ENCODE measurements at regions not wholly inside any gene's neighbourhood (a gene's known extent, or its start where the extent isn't known, plus 50 kb on each side); places are given as distances from the start of the nearest gene placed in this dataset.

DNA sequence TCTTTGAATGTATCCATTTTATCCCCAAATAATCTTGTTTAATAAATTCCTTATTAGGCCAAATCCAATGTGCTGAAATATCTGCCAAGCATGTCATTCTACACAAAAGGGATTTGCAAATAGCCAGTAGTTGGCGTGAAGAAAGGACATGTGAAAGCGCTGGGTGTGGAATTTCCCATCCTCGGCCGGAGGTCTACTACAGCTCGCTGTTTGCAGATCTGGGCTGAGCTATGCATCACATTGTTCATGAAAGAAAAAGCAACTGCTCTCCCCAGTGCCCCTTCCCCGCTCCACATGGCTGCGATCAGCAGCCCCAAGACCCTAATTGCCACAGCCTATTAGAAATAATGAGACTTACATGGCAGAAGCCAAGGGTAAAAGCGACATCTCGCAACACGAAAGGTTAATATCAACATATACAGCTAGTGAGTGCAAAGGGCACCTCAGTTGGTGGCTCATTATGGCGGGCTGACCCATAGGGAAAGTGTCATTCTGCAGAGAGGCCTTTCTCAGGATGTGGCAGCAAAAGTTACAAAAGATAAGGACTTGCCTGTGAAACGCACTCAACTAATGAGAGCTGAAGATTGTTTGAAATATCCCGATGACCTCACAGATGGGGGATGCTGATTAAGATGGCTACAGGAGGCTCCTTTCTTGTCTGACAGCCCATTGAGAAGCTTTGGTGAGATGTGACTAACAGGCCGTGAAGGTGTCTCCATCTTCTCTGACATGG is 126.9 kb upstream of the CYP1B1 start:
- Histone ChIP-seq H3K36me3 (ENCODE audit: control insufficient read depth, insufficient read depth, low read length) (no peaks in the 10 kb centered on the region), H3K4me3 (ENCODE audit: low read depth, low read length) (no peak overlapping the region), H3K27me3 (ENCODE audit: control insufficient read depth, insufficient read depth, low read length) (no peaks in the 10 kb centered on the region)
- FAIRE-seq (no peak), DNase-seq (ENCODE audit: low read depth) (no peak)
- TF ChIP-seq, protein P1, sequence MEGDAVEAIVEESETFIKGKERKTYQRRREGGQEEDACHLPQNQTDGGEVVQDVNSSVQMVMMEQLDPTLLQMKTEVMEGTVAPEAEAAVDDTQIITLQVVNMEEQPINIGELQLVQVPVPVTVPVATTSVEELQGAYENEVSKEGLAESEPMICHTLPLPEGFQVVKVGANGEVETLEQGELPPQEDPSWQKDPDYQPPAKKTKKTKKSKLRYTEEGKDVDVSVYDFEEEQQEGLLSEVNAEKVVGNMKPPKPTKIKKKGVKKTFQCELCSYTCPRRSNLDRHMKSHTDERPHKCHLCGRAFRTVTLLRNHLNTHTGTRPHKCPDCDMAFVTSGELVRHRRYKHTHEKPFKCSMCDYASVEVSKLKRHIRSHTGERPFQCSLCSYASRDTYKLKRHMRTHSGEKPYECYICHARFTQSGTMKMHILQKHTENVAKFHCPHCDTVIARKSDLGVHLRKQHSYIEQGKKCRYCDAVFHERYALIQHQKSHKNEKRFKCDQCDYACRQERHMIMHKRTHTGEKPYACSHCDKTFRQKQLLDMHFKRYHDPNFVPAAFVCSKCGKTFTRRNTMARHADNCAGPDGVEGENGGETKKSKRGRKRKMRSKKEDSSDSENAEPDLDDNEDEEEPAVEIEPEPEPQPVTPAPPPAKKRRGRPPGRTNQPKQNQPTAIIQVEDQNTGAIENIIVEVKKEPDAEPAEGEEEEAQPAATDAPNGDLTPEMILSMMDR (IDR thresholded peaks at IDR 0.05; ENCODE audit: insufficient read depth, low read length, severe bottlenecking): no peak

DNA sequence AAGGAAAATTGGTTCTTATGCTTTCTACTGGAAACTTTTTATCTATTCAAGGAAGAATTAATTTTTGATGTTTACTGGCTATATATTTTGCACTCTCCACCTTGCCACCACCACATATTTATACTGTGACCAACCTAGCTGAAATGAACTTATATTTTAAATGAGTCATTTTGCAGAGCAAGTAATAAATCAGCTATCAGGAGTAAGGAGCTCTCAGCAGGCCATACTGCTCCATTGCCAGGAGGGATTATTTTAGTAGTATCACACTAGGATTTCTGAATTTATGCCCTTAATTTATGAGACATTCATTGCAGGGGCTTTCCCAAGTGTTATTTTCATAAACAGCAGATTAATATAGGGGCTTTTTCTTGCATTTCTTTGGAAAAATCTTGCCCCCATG is 125.8 kb upstream of the CYP1B1 start:
- TF ChIP-seq, protein P1 (IDR thresholded peaks at IDR 0.05; ENCODE audit: insufficient read depth, low read length, severe bottlenecking): no peak
- DNase-seq (ENCODE audit: low read depth): peak; percentile 23
- Histone ChIP-seq H3K4me3 (ENCODE audit: low read depth, low read length) (no peak overlapping the region), H3K27me3 (ENCODE audit: control insufficient read depth, insufficient read depth, low read length) (no peaks in the 10 kb centered on the region), H3K36me3 (ENCODE audit: control insufficient read depth, insufficient read depth, low read length) (no peaks in the 10 kb centered on the region)
- FAIRE-seq: no peak

DNA sequence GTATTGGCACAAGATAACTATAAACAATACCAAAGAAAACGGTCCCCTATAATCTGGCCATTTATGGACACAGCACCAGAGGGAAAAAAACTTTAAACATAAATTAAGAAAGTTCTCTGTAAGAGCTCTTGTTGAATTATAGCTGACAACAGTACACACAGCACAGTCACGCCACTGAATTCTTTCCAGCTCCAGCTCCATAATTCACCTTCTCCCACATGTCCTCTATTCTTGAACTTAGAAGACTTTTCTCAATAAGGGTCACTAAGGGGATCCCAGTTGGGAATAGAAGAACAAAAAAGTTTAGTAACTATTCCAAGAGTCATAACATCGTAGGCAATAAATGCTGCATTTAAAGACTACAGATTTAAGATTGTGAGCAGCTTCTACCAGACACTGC is 124.6 kb upstream of the CYP1B1 start:
- FAIRE-seq: no peak
- no peak overlapping the region for H3K4me3 ChIP-seq (ENCODE audit: low read depth, low read length)
- TF ChIP-seq, protein P1 (IDR thresholded peaks at IDR 0.05; ENCODE audit: insufficient read depth, low read length, severe bottlenecking): no peak
- no peak for DNase-seq (ENCODE audit: low read depth)
- H3K36me3 ChIP-seq (ENCODE audit: control insufficient read depth, insufficient read depth, low read length): no peaks in the 10 kb centered on the region
- H3K27me3 ChIP-seq (ENCODE audit: control insufficient read depth, insufficient read depth, low read length): no peaks in the 10 kb centered on the region

DNA sequence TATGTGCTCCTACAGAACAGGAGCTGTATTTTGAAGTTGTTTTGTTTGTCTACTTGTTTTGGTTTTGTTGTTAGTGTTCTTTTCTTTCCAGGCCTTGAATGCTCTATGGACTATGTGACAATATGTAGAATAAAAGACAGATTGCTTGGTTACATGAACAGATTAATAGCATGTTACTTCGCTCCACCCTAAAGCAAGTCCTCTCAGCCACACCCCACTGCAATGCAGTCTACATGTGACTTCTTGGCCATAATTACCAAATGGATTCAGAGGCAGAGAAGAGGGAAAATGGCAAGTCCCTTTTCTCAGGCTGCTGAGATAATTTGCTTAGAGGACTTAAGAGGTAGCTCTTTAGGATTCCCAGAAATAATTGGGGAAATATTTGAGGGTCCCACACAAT is 123.2 kb upstream of the CYP1B1 start:
- H3K27me3 ChIP-seq (ENCODE audit: control insufficient read depth, insufficient read depth, low read length): no peaks in the 10 kb centered on the region
- H3K36me3 ChIP-seq (ENCODE audit: control insufficient read depth, insufficient read depth, low read length): no peaks in the 10 kb centered on the region
- FAIRE-seq (peak; percentile 32), DNase-seq (ENCODE audit: low read depth) (no peak)
- H3K4me3 ChIP-seq (ENCODE audit: low read depth, low read length): no peak overlapping the region
- TF ChIP-seq, protein P1 (IDR thresholded peaks at IDR 0.05; ENCODE audit: insufficient read depth, low read length, severe bottlenecking): no peak

DNA sequence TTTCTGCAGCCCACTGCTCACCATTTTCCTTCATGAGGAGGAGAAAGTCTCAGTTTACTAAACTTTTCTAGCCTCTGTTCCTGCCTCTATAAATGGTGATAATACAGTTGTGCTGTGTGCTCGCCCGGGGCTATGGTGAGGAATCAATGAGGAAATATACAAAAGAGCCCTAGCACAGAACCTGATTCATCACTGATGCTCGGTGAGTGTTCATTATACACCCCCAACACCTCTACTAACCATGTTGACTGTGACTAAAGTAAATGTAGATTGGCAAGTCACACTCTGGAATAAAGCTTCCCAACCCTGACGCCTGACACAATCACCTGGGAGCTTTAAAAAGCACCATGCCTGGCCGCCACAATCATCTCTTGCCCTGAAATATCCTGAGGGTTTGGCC is 118.8 kb upstream of the CYP1B1 start:
- FAIRE-seq (no peak), DNase-seq (ENCODE audit: low read depth) (peak; percentile 94)
- Histone ChIP-seq H3K36me3 (ENCODE audit: control insufficient read depth, insufficient read depth, low read length) (no peaks in the 10 kb centered on the region), H3K4me3 (ENCODE audit: low read depth, low read length) (no peak overlapping the region), H3K27me3 (ENCODE audit: control insufficient read depth, insufficient read depth, low read length) (no peaks in the 10 kb centered on the region)
- TF ChIP-seq, protein P1 (IDR thresholded peaks at IDR 0.05; ENCODE audit: insufficient read depth, low read length, severe bottlenecking): no peak

DNA sequence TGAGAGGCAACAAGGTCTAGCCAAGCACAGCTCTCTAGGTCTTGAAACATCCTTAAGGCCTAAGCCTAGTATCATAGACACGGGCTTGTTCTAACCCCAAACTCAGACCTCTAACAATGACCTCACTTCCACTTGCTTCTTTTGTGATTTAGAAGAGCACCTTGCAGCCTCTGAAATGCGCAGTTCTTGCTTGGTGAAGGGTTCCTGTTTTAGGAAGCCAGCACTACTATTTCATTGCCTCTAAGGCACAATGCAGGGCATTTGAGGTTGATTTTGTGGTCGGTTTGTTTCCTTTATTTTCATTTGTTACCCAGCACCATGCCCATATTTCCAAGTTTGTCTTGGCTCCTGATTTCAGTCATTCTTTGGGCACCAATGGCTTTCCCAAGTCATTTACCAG is 117.0 kb upstream of the CYP1B1 start:
- DNase-seq (ENCODE audit: low read depth) (no peak), FAIRE-seq (no peak)
- H3K27me3 ChIP-seq (ENCODE audit: control insufficient read depth, insufficient read depth, low read length): no peaks in the 10 kb centered on the region
- H3K36me3 ChIP-seq (ENCODE audit: control insufficient read depth, insufficient read depth, low read length): no peaks in the 10 kb centered on the region
- no peak overlapping the region for H3K4me3 ChIP-seq (ENCODE audit: low read depth, low read length)
- TF ChIP-seq, protein P1 (IDR thresholded peaks at IDR 0.05; ENCODE audit: insufficient read depth, low read length, severe bottlenecking): no peak

All from bronchial epithelial cell (primary cell).